ENCODE measurements at regions not wholly inside any gene's neighbourhood (a gene's known extent, or its start where the extent isn't known, plus 50 kb on each side); places are given as distances from the start of the nearest gene placed in this dataset.

DNA sequence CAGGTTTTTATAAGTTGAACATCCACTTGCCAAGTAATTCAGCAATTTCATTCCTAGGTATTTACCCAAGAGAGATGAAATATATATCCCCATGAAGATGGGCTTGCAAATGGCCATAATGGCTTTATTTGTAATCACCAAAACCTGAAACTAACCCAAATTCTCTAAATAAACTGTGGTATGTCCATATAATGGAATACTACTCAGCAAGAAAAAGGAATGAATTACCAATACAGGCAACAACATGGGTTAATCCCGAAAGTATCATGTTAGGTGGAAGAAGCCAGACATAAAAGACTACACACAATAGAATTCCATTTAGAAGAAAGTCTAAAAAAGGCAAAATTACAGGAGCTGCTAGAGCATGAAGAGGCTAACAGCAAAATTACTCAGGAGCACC lies 101.4 kb upstream of the PPP2R2D start:
- TF ChIP-seq, protein P1, sequence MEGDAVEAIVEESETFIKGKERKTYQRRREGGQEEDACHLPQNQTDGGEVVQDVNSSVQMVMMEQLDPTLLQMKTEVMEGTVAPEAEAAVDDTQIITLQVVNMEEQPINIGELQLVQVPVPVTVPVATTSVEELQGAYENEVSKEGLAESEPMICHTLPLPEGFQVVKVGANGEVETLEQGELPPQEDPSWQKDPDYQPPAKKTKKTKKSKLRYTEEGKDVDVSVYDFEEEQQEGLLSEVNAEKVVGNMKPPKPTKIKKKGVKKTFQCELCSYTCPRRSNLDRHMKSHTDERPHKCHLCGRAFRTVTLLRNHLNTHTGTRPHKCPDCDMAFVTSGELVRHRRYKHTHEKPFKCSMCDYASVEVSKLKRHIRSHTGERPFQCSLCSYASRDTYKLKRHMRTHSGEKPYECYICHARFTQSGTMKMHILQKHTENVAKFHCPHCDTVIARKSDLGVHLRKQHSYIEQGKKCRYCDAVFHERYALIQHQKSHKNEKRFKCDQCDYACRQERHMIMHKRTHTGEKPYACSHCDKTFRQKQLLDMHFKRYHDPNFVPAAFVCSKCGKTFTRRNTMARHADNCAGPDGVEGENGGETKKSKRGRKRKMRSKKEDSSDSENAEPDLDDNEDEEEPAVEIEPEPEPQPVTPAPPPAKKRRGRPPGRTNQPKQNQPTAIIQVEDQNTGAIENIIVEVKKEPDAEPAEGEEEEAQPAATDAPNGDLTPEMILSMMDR (IDR thresholded peaks at IDR 0.05; ENCODE audit: low read length), result no peak
- TF ChIP-seq EZH2 (optimal IDR thresholded peaks at IDR 0.05; ENCODE audit: low read depth, low read length), result no peak
- no peak for TF ChIP-seq EZH2phosphoT487 (IDR thresholded peaks at IDR 0.05; ENCODE audit: low read length)

Data from MM.1S (cell line).